ENCODE measurements at regions not wholly inside any gene's neighbourhood (a gene's known extent, or its start where the extent isn't known, plus 50 kb on each side); places are given as distances from the start of the nearest gene placed in this dataset.

- WGBS, 5 donors, result 65 to 92% (median 90%) methylated on average over 1 of the region's 1 CpG
- intact Hi-C loops (cut with DNase I; ENCODE audit: low total_unique reads), result no loop called here
- no peak overlapping the region for H3K4me3 ChIP-seq
- no peak for TF ChIP-seq CTCF (IDR thresholded peaks at IDR 0.05)
- no peak for TF ChIP-seq EP300 (IDR thresholded peaks at IDR 0.05)
- TF ChIP-seq POLR2AphosphoS5 (IDR thresholded peaks at IDR 0.05), result no peak
- no peak for TF ChIP-seq POLR2A (IDR thresholded peaks at IDR 0.05)
- H3K4me1 ChIP-seq, result peaks cover 0 to 15% (median 9%) of the 10 kb centered on the region in 4 donors
- H3K9me3 ChIP-seq, result no peaks in the 10 kb centered on the region
- H3K27ac ChIP-seq, result no peak overlapping the region
- DNase-seq, result no peak
- H3K36me3 ChIP-seq, result no peaks in the 10 kb centered on the region
- H3K27me3 ChIP-seq, result no peaks in the 10 kb centered on the region
These were observed 748.2 kb upstream of the ADAMTS5 start for GRCh38 chr21:27715131-27715530.

GRCh38 chr21:27713154-27714109 is 746.5 kb upstream of the ADAMTS5 start:
- H3K9me3 ChIP-seq, result no peaks in the 10 kb centered on the region
- H3K4me1 ChIP-seq, result peaks cover 0 to 15% (median 9%) of the 10 kb centered on the region in 4 donors
- TF ChIP-seq POLR2AphosphoS5 (IDR thresholded peaks at IDR 0.05) (peak in 2 of 3 donors; percentile 40 to 50), CTCF (IDR thresholded peaks at IDR 0.05) (no peak), EP300 (IDR thresholded peaks at IDR 0.05) (peak; percentile 80)
- intact Hi-C loops (cut with DNase I; ENCODE audit: low total_unique reads), result no loop called here
- 42 to 63% (median 48%) methylated on average over 7 of the region's 7 CpGs for WGBS, 5 donors
- no peaks in the 10 kb centered on the region for H3K36me3 ChIP-seq
- H3K4me3 ChIP-seq, result no peak overlapping the region
- peak overlapping the region in 4 of 5 donors; percentile 23 to 66 (median 44) for H3K27ac ChIP-seq
- H3K27me3 ChIP-seq, result no peaks in the 10 kb centered on the region
- DNase-seq, result peak; percentile 54 to 63

GRCh38 chr21:27704567-27705166 is 737.8 kb upstream of the ADAMTS5 start:
- Histone ChIP-seq H3K36me3 (no peaks in the 10 kb centered on the region), H3K4me1 (peaks cover 0 to 9% (median 4%) of the 10 kb centered on the region in 4 donors), H3K9me3 (no peaks in the 10 kb centered on the region), H3K27ac (no peak overlapping the region), H3K27me3 (no peaks in the 10 kb centered on the region), H3K4me3 (no peak overlapping the region)
- no peak for DNase-seq
- no peak for TF ChIP-seq POLR2AphosphoS5 (IDR thresholded peaks at IDR 0.05)
- TF ChIP-seq EP300 (IDR thresholded peaks at IDR 0.05), result no peak
- TF ChIP-seq CTCF (IDR thresholded peaks at IDR 0.05), result no peak
- TF ChIP-seq POLR2A (IDR thresholded peaks at IDR 0.05), result no peak
- intact Hi-C loops (cut with DNase I; ENCODE audit: low total_unique reads), result no loop called here
- 83 to 99% (median 88%) methylated on average over 8 of the region's 8 CpGs for WGBS, 5 donors

GRCh38 chr21:27703791-27704190 is 736.9 kb upstream of the ADAMTS5 start:
- H3K27me3 ChIP-seq, result no peaks in the 10 kb centered on the region
- H3K4me3 ChIP-seq, result no peak overlapping the region
- H3K4me1 ChIP-seq, result peaks cover 0 to 9% (median 4%) of the 10 kb centered on the region in 4 donors
- TF ChIP-seq POLR2AphosphoS5 (IDR thresholded peaks at IDR 0.05) (no peak), EP300 (IDR thresholded peaks at IDR 0.05) (no peak), CTCF (IDR thresholded peaks at IDR 0.05) (no peak), POLR2A (IDR thresholded peaks at IDR 0.05) (no peak)
- intact Hi-C loops (cut with DNase I; ENCODE audit: low total_unique reads), result no loop called here
- 75 to 89% (median 80%) methylated on average over 4 of the region's 4 CpGs for WGBS, 5 donors
- H3K9me3 ChIP-seq, result no peaks in the 10 kb centered on the region
- no peak overlapping the region for H3K27ac ChIP-seq
- H3K36me3 ChIP-seq, result no peaks in the 10 kb centered on the region
- no peak for DNase-seq
